ENCODE measurements at regions not wholly inside any gene's neighbourhood (a gene's known extent, or its start where the extent isn't known, plus 50 kb on each side); places are given as distances from the start of the nearest gene placed in this dataset.

GRCh38 chr5:23316060-23316591 is 191.3 kb upstream of the PRDM9 start:
- no peak for TF ChIP-seq CTCF (IDR thresholded peaks at IDR 0.05)
- H3K9me3 Mint-ChIP-seq, result peaks cover 8% of the 10 kb centered on the region
- no peak overlapping the region for H3K4me3 Mint-ChIP-seq
- H3K27ac Mint-ChIP-seq, result no peak overlapping the region
- ChIA-PET CTCF (no interaction called here), POLR2A (no interaction called here)
- H3K4me1 Mint-ChIP-seq, result no peaks in the 10 kb centered on the region
- intact Hi-C loops (cut with micrococcal nuclease), result no loop called here
- ATAC-seq (ENCODE audit: low read depth) (no peak), DNase-seq (no peak)
- H3K27me3 Mint-ChIP-seq, result no peaks in the 10 kb centered on the region
- no peaks in the 10 kb centered on the region for H3K36me3 Mint-ChIP-seq (ENCODE audit: low read depth)

- ATAC-seq (ENCODE audit: low read depth), result no peak
- CTCF ChIA-PET, result no interaction called here
- Mint-ChIP-seq H3K36me3 (ENCODE audit: low read depth) (no peaks in the 10 kb centered on the region), H3K27me3 (no peaks in the 10 kb centered on the region), H3K4me3 (no peak overlapping the region), H3K4me1 (no peaks in the 10 kb centered on the region), H3K9me3 (peaks cover 8% of the 10 kb centered on the region), H3K27ac (no peak overlapping the region)
- TF ChIP-seq CTCF (IDR thresholded peaks at IDR 0.05), result no peak
- intact Hi-C loops (cut with micrococcal nuclease), result loop anchor here (1.0 kb wide), 1 partner anchor 9 kb away; no protein-coding TSS in a partner anchor
- POLR2A ChIA-PET, result no interaction called here
- DNase-seq, result no peak
Observed at GRCh38 chr5:23314827-23315226, 192.6 kb upstream of the PRDM9 start.

- CTCF ChIA-PET, result no interaction called here
- intact Hi-C loops (cut with micrococcal nuclease), result no loop called here
- ATAC-seq (ENCODE audit: low read depth), result no peak
- no peak for TF ChIP-seq CTCF (IDR thresholded peaks at IDR 0.05)
- Mint-ChIP-seq H3K9me3 (peaks cover 3% of the 10 kb centered on the region), H3K36me3 (ENCODE audit: low read depth) (no peaks in the 10 kb centered on the region), H3K27me3 (no peaks in the 10 kb centered on the region), H3K27ac (no peak overlapping the region), H3K4me1 (no peaks in the 10 kb centered on the region), H3K4me3 (no peak overlapping the region)
- POLR2A ChIA-PET, result no interaction called here
- no peak for DNase-seq
Observed at GRCh38 chr5:23305055-23305454, 202.4 kb upstream of the PRDM9 start.

GRCh38 chr5:23303836-23304235 is 203.6 kb upstream of the PRDM9 start:
- H3K36me3 Mint-ChIP-seq (ENCODE audit: low read depth), result no peaks in the 10 kb centered on the region
- no peak for ATAC-seq (ENCODE audit: low read depth)
- H3K4me3 Mint-ChIP-seq, result no peak overlapping the region
- DNase-seq, result no peak
- H3K27me3 Mint-ChIP-seq, result no peaks in the 10 kb centered on the region
- no peak overlapping the region for H3K27ac Mint-ChIP-seq
- no peak for TF ChIP-seq CTCF (IDR thresholded peaks at IDR 0.05)
- ChIA-PET POLR2A (no interaction called here), CTCF (no interaction called here)
- no peaks in the 10 kb centered on the region for H3K4me1 Mint-ChIP-seq
- peaks cover 3% of the 10 kb centered on the region for H3K9me3 Mint-ChIP-seq
- intact Hi-C loops (cut with micrococcal nuclease), result no loop called here

- no peaks in the 10 kb centered on the region for H3K27me3 Mint-ChIP-seq
- H3K4me3 Mint-ChIP-seq, result no peak overlapping the region
- ATAC-seq (ENCODE audit: low read depth) (no peak), DNase-seq (no peak)
- ChIA-PET CTCF (no interaction called here), POLR2A (no interaction called here)
- no peak for TF ChIP-seq CTCF (IDR thresholded peaks at IDR 0.05)
- H3K27ac Mint-ChIP-seq, result no peak overlapping the region
- no peaks in the 10 kb centered on the region for H3K36me3 Mint-ChIP-seq (ENCODE audit: low read depth)
- intact Hi-C loops (cut with micrococcal nuclease), result no loop called here
- H3K4me1 Mint-ChIP-seq, result no peaks in the 10 kb centered on the region
- peaks cover 3% of the 10 kb centered on the region for H3K9me3 Mint-ChIP-seq
Observed at GRCh38 chr5:23303435-23303834, 204.0 kb upstream of the PRDM9 start.

Data from activated B cell treated with CpG ODN at 0.5 μM for 24 hours (primary cell).